ENCODE measurements at regions not wholly inside any gene's neighbourhood (a gene's known extent, or its start where the extent isn't known, plus 50 kb on each side); places are given as distances from the start of the nearest gene placed in this dataset.

DNA sequence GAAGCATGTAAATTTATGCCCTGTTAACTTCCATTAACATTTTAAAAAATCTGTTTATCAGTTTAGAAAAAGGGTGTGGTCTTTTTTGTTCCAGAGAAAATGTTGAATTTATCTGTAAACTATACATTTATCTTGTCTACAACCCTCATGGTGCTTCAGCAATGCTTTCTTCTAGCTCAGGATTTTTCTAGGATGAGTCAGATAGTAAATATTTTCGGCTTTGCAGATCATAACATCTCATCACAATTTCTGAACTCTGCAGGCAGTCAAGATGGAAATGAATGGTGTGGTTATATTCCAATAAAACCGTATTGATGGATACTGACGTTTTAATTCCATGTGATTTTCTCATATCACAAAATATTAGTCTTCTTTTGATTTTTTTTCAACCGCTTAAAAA, 70.5 kb upstream of the FOXB1 start:
- Mint-ChIP-seq H3K36me3 (ENCODE audit: insufficient read depth in 1 of 3, low read depth in 3 of 3) (no peaks in the 10 kb centered on the region), H3K9me3 (no peaks in the 10 kb centered on the region), H3K27ac (no peak overlapping the region), H3K4me1 (peaks cover 12 to 27% of the 10 kb centered on the region in 2 experiments; a peak in 3 of 4 replicates), H3K27me3 (ENCODE audit: low read depth) (no peaks in the 10 kb centered on the region), H3K4me3 (no peak overlapping the region)
- no peaks in the 10 kb centered on the region for H3K23me2 ChIP-seq (ENCODE audit: insufficient read length, low read depth, low read length, poor library complexity, severe bottlenecking)
- no peak overlapping the region for H4K5ac ChIP-seq (ENCODE audit: insufficient read length, low read depth, low read length)
- no peak overlapping the region for H2BK5ac ChIP-seq (ENCODE audit: insufficient read length, low read length)
- TF ChIP-seq, protein P1, sequence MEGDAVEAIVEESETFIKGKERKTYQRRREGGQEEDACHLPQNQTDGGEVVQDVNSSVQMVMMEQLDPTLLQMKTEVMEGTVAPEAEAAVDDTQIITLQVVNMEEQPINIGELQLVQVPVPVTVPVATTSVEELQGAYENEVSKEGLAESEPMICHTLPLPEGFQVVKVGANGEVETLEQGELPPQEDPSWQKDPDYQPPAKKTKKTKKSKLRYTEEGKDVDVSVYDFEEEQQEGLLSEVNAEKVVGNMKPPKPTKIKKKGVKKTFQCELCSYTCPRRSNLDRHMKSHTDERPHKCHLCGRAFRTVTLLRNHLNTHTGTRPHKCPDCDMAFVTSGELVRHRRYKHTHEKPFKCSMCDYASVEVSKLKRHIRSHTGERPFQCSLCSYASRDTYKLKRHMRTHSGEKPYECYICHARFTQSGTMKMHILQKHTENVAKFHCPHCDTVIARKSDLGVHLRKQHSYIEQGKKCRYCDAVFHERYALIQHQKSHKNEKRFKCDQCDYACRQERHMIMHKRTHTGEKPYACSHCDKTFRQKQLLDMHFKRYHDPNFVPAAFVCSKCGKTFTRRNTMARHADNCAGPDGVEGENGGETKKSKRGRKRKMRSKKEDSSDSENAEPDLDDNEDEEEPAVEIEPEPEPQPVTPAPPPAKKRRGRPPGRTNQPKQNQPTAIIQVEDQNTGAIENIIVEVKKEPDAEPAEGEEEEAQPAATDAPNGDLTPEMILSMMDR (conservative IDR thresholded peaks at IDR 0.05) = no peak
- no peak overlapping the region for H3K27ac ChIP-seq (ENCODE audit: insufficient read length, low read depth, low read length)
- no peaks in the 10 kb centered on the region for H3K79me1 ChIP-seq (ENCODE audit: insufficient read depth, low read depth, low read length, poor library complexity, severe bottlenecking)
- H4K20me1 ChIP-seq (ENCODE audit: control insufficient read depth, insufficient read depth, insufficient read length) = no peaks in the 10 kb centered on the region
- H3K4me1 ChIP-seq (ENCODE audit: insufficient read depth, low read length) = no peaks in the 10 kb centered on the region
- no peak overlapping the region for H2BK20ac ChIP-seq (ENCODE audit: low read depth, low read length, poor library complexity, severe bottlenecking)
- no peak overlapping the region for H3K9ac ChIP-seq (ENCODE audit: extremely low read depth, insufficient read length, low read length)
- H2AFZ ChIP-seq (ENCODE audit: low read length) = no peak overlapping the region
- no peak overlapping the region for H3K18ac ChIP-seq (ENCODE audit: insufficient read length, low read depth, low read length)
- H3K14ac ChIP-seq (ENCODE audit: insufficient read depth, low read length) = no peak overlapping the region
- H2AK5ac ChIP-seq (ENCODE audit: insufficient read length, low read length) = no peak overlapping the region
- no peak overlapping the region for H2BK15ac ChIP-seq (ENCODE audit: low read depth, low read length)
- H3K4ac ChIP-seq (ENCODE audit: low read depth, low read length) = no peak overlapping the region
- H3K79me2 ChIP-seq (ENCODE audit: insufficient read depth, low read length) = no peaks in the 10 kb centered on the region
- no peaks in the 10 kb centered on the region for H3K9me3 ChIP-seq (ENCODE audit: control insufficient read depth, low read depth, low read length)
- no peak overlapping the region for H2BK12ac ChIP-seq (ENCODE audit: insufficient read length, low read depth, low read length)
- no peaks in the 10 kb centered on the region for H3K27me3 ChIP-seq (ENCODE audit: insufficient read depth, low read length)
- no peak overlapping the region for H2BK120ac ChIP-seq (ENCODE audit: low read depth, low read length, poor library complexity, severe bottlenecking)
- DNase-seq = no peak
- no CpG with 5 or more reads among the region's 4 CpGs for WGBS (ENCODE audit: extremely low coverage, insufficient read length, low lambda C conversion rate)
- no peak overlapping the region for H3T11ph ChIP-seq (ENCODE audit: low read length)
- no peak overlapping the region for H3K56ac ChIP-seq (ENCODE audit: insufficient read length, low read depth, low read length)
- no peak overlapping the region for H4K8ac ChIP-seq (replicated peaks; ENCODE audit: insufficient read length, low read depth, low read length)
- no peak overlapping the region for H4K91ac ChIP-seq (ENCODE audit: insufficient read length, low read depth, low read length)
- no peak overlapping the region for H3K4me2 ChIP-seq (ENCODE audit: insufficient read depth, insufficient read length, low read length)
- no peak overlapping the region for H3K23ac ChIP-seq (ENCODE audit: insufficient read length, low read depth, low read length)

All from H9 (cell line).